Esophagus muscularis mucosa (tissue), 4 donors: ENCODE measurements at regions not wholly inside any gene's neighbourhood (a gene's known extent, or its start where the extent isn't known, plus 50 kb on each side); places are given as distances from the start of the nearest gene placed in this dataset.

Source experiments
- DNase-seq: peaks from one replicate; pipeline ENCODE4 v3.0.0-alpha.2; 2017; ENCODE audit errors: extremely low spot score
- H3K27ac ChIP-seq, 4 donors: fragments of 200-600 bp; sonication (generic); replicated peaks in 1 of 4; 1 replicate in 3 of 4; 2 replicates in 1 of 4; pipeline ENCODE4 v1.5.1; 2016 to 2019; ENCODE audit warnings: mild to moderate bottlenecking in 1 of 4
- H3K27me3 ChIP-seq, 4 donors: fragments of 200-600 bp; sonication (generic); one replicate each; pipeline versions ENCODE4 v1.5.1 to v1.6.0; 2016 to 2019
- H3K36me3 ChIP-seq, 4 donors: fragments of 200-600 bp; sonication (generic); one replicate each; pipeline ENCODE4 v1.5.1; 2016 to 2019
- H3K4me1 ChIP-seq, 4 donors: fragments of 200-600 bp; sonication (generic); one replicate each; pipeline ENCODE4 v1.5.1; 2016 to 2019
- H3K4me3 ChIP-seq, 4 donors: fragments of 200-600 bp; sonication (generic); 1 replicate in 2 of 4; 2 replicates in 2 of 4; pipeline ENCODE4 v1.5.1; 2016 to 2019; ENCODE audit warnings: mild to moderate bottlenecking in 4 of 4, moderate library complexity in 1 of 4
- H3K9me3 ChIP-seq, 4 donors: fragments of 200-600 bp; sonication (generic); 1 replicate in 3 of 4; 2 replicates in 1 of 4; pipeline ENCODE4 v1.5.1; 2016 to 2019
- EP300 ChIP-seq: sonication (generic); formaldehyde crosslinking; IDR thresholded peaks from one replicate; pipeline ENCODE4 v1.6.1; 2017; ENCODE audit warnings: antibody characterized with exemption
- POLR2A ChIP-seq: fragments of 450-650 bp; IDR thresholded peaks from one replicate; pipeline ENCODE4 v1.6.1; 2017; ENCODE audit warnings: antibody characterized with exemption, moderate library complexity, mild to moderate bottlenecking, low read depth
- POLR2AphosphoS5 ChIP-seq, 2 donors: sonication (generic); formaldehyde crosslinking; IDR thresholded peaks; one replicate each; pipeline ENCODE4 v1.6.1; 2017; ENCODE audit warnings: antibody characterized with exemption in 2 of 2
- WGBS: methylation state at CpG from one replicate; pipeline ENCODE4 v1.1.5; 2018; 5-methylcytosine and 5-hydroxymethylcytosine counted together
- intact Hi-C: fragments of 100-400 bp; cut with DNase I; formaldehyde crosslinking; loops from one replicate; pipeline ENCODE4 v1.15.1; 2023
- TF ChIP-seq, protein P1 (sequence below), 3 experiments: fragments of 200-600 bp in 2 of 3; fragments of 450-650 bp in 1 of 3; sonication (generic) in 2 of 3; IDR thresholded peaks; one replicate each; pipeline ENCODE4 v1.5.1; 2017 to 2019; ENCODE audit warnings: antibody characterized with exemption in 3 of 3, mild to moderate bottlenecking in 2 of 3, moderate library complexity in 1 of 3

GRCh38 chr2:106272216-106272807 lies 78.2 kb upstream of the UXS1 start:
- intact Hi-C loops = no loop called here
- Histone ChIP-seq H3K27me3 (peaks cover 0 to 5% (median 0%) of the 10 kb centered on the region in 4 donors), H3K27ac (no peak overlapping the region), H3K4me1 (peaks cover 0 to 14% (median 11%) of the 10 kb centered on the region in 4 donors), H3K9me3 (no peaks in the 10 kb centered on the region), H3K36me3 (no peaks in the 10 kb centered on the region), H3K4me3 (no peak overlapping the region)
- TF ChIP-seq, protein P1, sequence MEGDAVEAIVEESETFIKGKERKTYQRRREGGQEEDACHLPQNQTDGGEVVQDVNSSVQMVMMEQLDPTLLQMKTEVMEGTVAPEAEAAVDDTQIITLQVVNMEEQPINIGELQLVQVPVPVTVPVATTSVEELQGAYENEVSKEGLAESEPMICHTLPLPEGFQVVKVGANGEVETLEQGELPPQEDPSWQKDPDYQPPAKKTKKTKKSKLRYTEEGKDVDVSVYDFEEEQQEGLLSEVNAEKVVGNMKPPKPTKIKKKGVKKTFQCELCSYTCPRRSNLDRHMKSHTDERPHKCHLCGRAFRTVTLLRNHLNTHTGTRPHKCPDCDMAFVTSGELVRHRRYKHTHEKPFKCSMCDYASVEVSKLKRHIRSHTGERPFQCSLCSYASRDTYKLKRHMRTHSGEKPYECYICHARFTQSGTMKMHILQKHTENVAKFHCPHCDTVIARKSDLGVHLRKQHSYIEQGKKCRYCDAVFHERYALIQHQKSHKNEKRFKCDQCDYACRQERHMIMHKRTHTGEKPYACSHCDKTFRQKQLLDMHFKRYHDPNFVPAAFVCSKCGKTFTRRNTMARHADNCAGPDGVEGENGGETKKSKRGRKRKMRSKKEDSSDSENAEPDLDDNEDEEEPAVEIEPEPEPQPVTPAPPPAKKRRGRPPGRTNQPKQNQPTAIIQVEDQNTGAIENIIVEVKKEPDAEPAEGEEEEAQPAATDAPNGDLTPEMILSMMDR (IDR thresholded peaks at IDR 0.05) = no peak
- TF ChIP-seq POLR2AphosphoS5 (IDR thresholded peaks at IDR 0.05) (no peak), POLR2A (no peak)
- WGBS = 78% methylated on average over 7 of the region's 7 CpGs
- DNase-seq = peak; percentile 19

- Histone ChIP-seq H3K4me3 (peak overlapping the region; percentile 32 to 55 (median 48)), H3K27me3 (peaks cover 0 to 4% (median 0%) of the 10 kb centered on the region in 4 donors)
Observed at GRCh38 chr2:106270471-106270891, 76.4 kb upstream of the UXS1 start.

GRCh38 chr2:106269591-106270291 lies 75.6 kb upstream of the UXS1 start:
- H3K9me3 ChIP-seq = no peaks in the 10 kb centered on the region
- WGBS = 17% methylated on average over 37 of the region's 44 CpGs
- H3K36me3 ChIP-seq = no peaks in the 10 kb centered on the region
- H3K27me3 ChIP-seq = no peaks in the 10 kb centered on the region
- TF ChIP-seq POLR2AphosphoS5 (IDR thresholded peaks at IDR 0.05) (no peak), POLR2A (no peak), EP300 (no peak)
- TF ChIP-seq, protein P1 (IDR thresholded peaks at IDR 0.05) = no peak
- peaks cover 0 to 14% (median 11%) of the 10 kb centered on the region in 4 donors for H3K4me1 ChIP-seq
- peak; percentile 91 for DNase-seq
- peak overlapping the region; percentile 32 to 55 (median 48) for H3K4me3 ChIP-seq
- intact Hi-C loops = no loop called here
- no peak overlapping the region for H3K27ac ChIP-seq

More at GRCh38 chr2:106270471-106270891, 76.4 kb upstream of the UXS1 start:
- peak; percentile 60 for DNase-seq
- H3K9me3 ChIP-seq = no peaks in the 10 kb centered on the region
- intact Hi-C loops = no loop called here
- TF ChIP-seq, protein P1 (IDR thresholded peaks at IDR 0.05) = no peak
- TF ChIP-seq POLR2AphosphoS5 (IDR thresholded peaks at IDR 0.05) (no peak), POLR2A (no peak), EP300 (no peak)
- H3K36me3 ChIP-seq = no peaks in the 10 kb centered on the region
- H3K4me1 ChIP-seq = peaks cover 0 to 14% (median 11%) of the 10 kb centered on the region in 4 donors
- WGBS = 69% methylated on average over 2 of the region's 9 CpGs
- no peak overlapping the region for H3K27ac ChIP-seq

GRCh38 chr2:106267997-106268396 lies 73.9 kb upstream of the UXS1 start:
- H3K4me1 ChIP-seq = peaks cover 0 to 14% (median 11%) of the 10 kb centered on the region in 4 donors
- DNase-seq = no peak
- H3K36me3 ChIP-seq = no peaks in the 10 kb centered on the region
- intact Hi-C loops = no loop called here
- H3K27ac ChIP-seq = no peak overlapping the region
- H3K27me3 ChIP-seq = no peaks in the 10 kb centered on the region
- 80% methylated on average over 1 of the region's 4 CpGs for WGBS
- H3K4me3 ChIP-seq = no peak overlapping the region
- TF ChIP-seq POLR2A (no peak), POLR2AphosphoS5 (IDR thresholded peaks at IDR 0.05) (no peak)
- TF ChIP-seq, protein P1 (IDR thresholded peaks at IDR 0.05) = no peak
- no peaks in the 10 kb centered on the region for H3K9me3 ChIP-seq
